GM13976 (cell line): ENCODE measurements at regions not wholly inside any gene's neighbourhood (a gene's known extent, or its start where the extent isn't known, plus 50 kb on each side); places are given as distances from the start of the nearest gene placed in this dataset.

Experiments used
- DNase-seq: peaks from one replicate; pipeline ENCODE4 v3.0.0; 2012; ENCODE audit warnings: low spot score
- CTCF ChIP-seq: IDR thresholded peaks from 2 replicates; pipeline ENCODE4 v1.5.1; 2012; ENCODE audit warnings: borderline replicate concordance, mild to moderate bottlenecking; ENCODE audit not compliant: insufficient read depth; ENCODE audit errors: extremely low read depth, missing control alignments, control extremely low read depth
- in situ Hi-C: fragments of 300-500 bp; cut with MboI; formaldehyde crosslinking; loops from one replicate; pipeline ENCODE4 v1.12.0; 2022; ENCODE audit warnings: low sequenced_read_pairs, mixed read lengths, inconsistent platforms; ENCODE audit not compliant: unreplicated experiment

- TF ChIP-seq CTCF = no peak
- in situ Hi-C loops = no loop called here
- no peak for DNase-seq
These were observed 152.9 kb downstream of the C9orf50 start for GRCh38 chr9:129467739-129468666.

- in situ Hi-C loops = no loop called here
- DNase-seq = no peak
- TF ChIP-seq CTCF = no peak
These were observed 153.8 kb downstream of the C9orf50 start for GRCh38 chr9:129467004-129467588.

GRCh38 chr9:129465834-129466535 lies 154.9 kb downstream of the C9orf50 start:
- in situ Hi-C loops = no loop called here
- TF ChIP-seq CTCF = no peak
- DNase-seq = no peak

GRCh38 chr9:129464972-129465833 lies 155.7 kb downstream of the C9orf50 start:
- no peak for DNase-seq
- no peak for TF ChIP-seq CTCF
- in situ Hi-C loops = no loop called here

GRCh38 chr9:129463994-129464393 lies 156.9 kb downstream of the C9orf50 start:
- in situ Hi-C loops = no loop called here
- no peak for TF ChIP-seq CTCF

GRCh38 chr9:129463477-129463876 lies 157.4 kb downstream of the C9orf50 start:
- no peak for TF ChIP-seq CTCF
- no peak for DNase-seq
- in situ Hi-C loops = no loop called here

More at GRCh38 chr9:129463994-129464393, 156.9 kb downstream of the C9orf50 start:
- DNase-seq = no peak
